ENCODE measurements at regions not wholly inside any gene's neighbourhood (a gene's known extent, or its start where the extent isn't known, plus 50 kb on each side); places are given as distances from the start of the nearest gene placed in this dataset.

DNA sequence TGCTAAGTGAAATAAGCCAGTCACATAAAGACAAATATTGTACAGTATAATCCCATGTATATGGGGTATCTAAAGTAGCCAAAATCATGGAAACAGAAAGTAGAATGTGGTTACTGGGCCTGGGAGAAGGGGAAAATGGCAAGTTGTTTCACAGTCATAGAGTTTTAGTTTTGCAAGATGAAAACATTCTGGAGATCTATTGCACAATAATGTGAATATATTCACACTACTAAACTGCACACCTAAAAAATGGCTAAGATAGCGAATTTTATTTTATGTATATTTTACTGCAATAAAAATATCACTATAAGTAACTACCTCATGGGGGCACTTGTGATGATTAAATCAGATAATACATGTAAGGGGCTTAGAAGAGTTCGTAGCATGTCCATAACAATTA, 72.0 kb upstream of the ARHGAP32 start:
- no peaks in the 10 kb centered on the region for H3K27me3 ChIP-seq (ENCODE audit: control insufficient read depth in 1 of 2, insufficient read depth in 2 of 2, low read length in 2 of 2)
- H3K27ac ChIP-seq (ENCODE audit: low read depth, low read length) = no peak overlapping the region
- no peaks in the 10 kb centered on the region for H3K36me3 ChIP-seq (ENCODE audit: insufficient read depth, low read length)
- no peaks in the 10 kb centered on the region for H3K9me3 ChIP-seq (ENCODE audit: low read length)
- H3K4me1 ChIP-seq (ENCODE audit: insufficient read depth, low read length) = no peaks in the 10 kb centered on the region
- no peak overlapping the region for H3K4me3 ChIP-seq (ENCODE audit: low read depth in 1 of 2, low read length in 2 of 2)
- H3K9ac ChIP-seq (ENCODE audit: low read length) = no peak overlapping the region

DNA sequence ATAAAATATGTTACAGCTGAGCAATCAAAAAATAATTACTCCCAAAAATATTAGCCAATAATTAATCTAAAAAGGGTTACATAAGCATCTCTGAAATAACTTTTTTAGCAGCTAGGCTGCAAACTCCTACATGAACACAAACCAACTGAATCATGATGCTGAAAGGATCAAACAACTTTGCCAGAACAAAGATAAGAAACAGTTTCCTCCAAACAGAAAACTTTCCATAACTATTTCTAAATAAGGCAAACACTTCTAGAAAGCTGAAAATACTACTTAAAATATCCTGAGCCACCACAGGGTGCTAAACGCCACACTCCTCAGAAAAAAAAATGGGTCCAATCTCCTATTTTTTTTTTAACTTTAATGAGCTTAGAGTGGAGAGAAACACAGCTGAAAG, 68.6 kb upstream of the ARHGAP32 start:
- Histone ChIP-seq H3K36me3 (ENCODE audit: insufficient read depth, low read length) (no peaks in the 10 kb centered on the region), H3K9me3 (ENCODE audit: low read length) (no peaks in the 10 kb centered on the region), H3K9ac (ENCODE audit: low read length) (no peak overlapping the region), H3K27me3 (ENCODE audit: control insufficient read depth in 1 of 2, insufficient read depth in 2 of 2, low read length in 2 of 2) (no peaks in the 10 kb centered on the region), H3K4me1 (ENCODE audit: insufficient read depth, low read length) (no peaks in the 10 kb centered on the region), H3K4me3 (ENCODE audit: low read depth in 1 of 2, low read length in 2 of 2) (no peak overlapping the region), H3K27ac (ENCODE audit: low read depth, low read length) (no peak overlapping the region)

DNA sequence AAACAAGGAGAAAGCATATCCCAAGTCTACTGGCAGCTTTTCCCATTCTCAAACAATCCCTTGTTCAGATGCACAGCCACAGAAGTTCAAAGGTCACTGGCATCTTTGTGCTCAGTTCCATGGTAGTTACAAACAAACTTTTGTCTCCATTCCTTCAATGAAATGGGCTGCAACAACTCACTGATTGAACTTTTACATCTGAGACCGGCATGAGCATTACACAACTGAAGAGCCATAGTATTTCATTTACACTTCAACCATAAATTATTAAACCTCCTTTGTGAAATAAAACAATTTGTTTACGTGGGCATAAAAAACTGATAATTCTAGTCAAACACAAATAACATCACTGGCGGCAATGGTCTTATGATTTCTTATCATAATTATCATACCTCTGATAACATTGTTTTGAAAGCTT, 67.8 kb upstream of the ARHGAP32 start:
- Histone ChIP-seq H3K27me3 (ENCODE audit: control insufficient read depth in 1 of 2, insufficient read depth in 2 of 2, low read length in 2 of 2) (no peaks in the 10 kb centered on the region), H3K36me3 (ENCODE audit: insufficient read depth, low read length) (no peaks in the 10 kb centered on the region), H3K4me1 (ENCODE audit: insufficient read depth, low read length) (no peaks in the 10 kb centered on the region), H3K9ac (ENCODE audit: low read length) (no peak overlapping the region), H3K27ac (ENCODE audit: low read depth, low read length) (no peak overlapping the region), H3K4me3 (ENCODE audit: low read depth in 1 of 2, low read length in 2 of 2) (no peak overlapping the region), H3K9me3 (ENCODE audit: low read length) (no peaks in the 10 kb centered on the region)

DNA sequence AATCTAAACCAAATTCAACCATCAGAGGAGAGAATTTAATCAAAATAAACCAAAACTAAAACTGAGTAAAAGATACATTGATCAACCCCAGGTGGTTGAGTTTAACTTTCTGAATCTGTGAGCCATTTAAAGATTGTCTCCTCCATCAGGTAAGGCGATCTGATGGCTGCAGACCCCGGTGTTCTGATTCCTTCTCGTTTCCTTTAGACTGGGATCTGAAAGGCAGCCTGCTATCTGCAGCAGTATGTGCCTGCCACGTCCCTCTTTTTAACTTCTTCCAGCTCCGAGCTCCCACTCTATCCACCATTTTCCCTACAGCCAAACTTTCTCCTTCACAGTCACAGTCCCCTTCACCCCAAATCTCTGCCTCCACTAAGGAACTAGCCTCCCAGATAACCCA, 66.1 kb upstream of the ARHGAP32 start:
- H3K4me3 ChIP-seq (ENCODE audit: low read depth in 1 of 2, low read length in 2 of 2) = no peak overlapping the region
- no peaks in the 10 kb centered on the region for H3K9me3 ChIP-seq (ENCODE audit: low read length)
- no peaks in the 10 kb centered on the region for H3K27me3 ChIP-seq (ENCODE audit: control insufficient read depth in 1 of 2, insufficient read depth in 2 of 2, low read length in 2 of 2)
- no peak overlapping the region for H3K9ac ChIP-seq (ENCODE audit: low read length)
- H3K4me1 ChIP-seq (ENCODE audit: insufficient read depth, low read length) = no peaks in the 10 kb centered on the region
- no peak overlapping the region for H3K27ac ChIP-seq (ENCODE audit: low read depth, low read length)
- no peaks in the 10 kb centered on the region for H3K36me3 ChIP-seq (ENCODE audit: insufficient read depth, low read length)

DNA sequence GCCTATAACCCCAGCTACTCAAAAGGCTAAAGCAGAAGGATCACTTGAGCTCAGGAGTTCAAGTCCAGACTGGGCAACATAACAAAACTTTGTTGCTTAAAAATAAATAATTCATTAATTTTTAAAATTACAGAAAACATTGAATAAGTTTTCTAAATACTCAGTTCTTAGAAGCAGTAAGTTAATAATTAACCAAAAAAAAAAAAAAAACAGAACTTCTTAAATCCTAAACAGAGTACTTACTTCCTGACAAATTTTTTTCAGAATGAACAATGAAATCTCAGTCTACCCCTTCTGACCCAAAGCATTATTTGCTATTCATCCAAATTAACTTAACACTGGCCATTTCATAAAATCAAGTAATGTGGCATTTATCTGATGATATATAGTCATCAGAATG, 65.4 kb upstream of the ARHGAP32 start:
- Histone ChIP-seq H3K9ac (ENCODE audit: low read length) (no peak overlapping the region), H3K4me1 (ENCODE audit: insufficient read depth, low read length) (no peaks in the 10 kb centered on the region), H3K4me3 (ENCODE audit: low read depth in 1 of 2, low read length in 2 of 2) (no peak overlapping the region), H3K9me3 (ENCODE audit: low read length) (no peaks in the 10 kb centered on the region), H3K27ac (ENCODE audit: low read depth, low read length) (no peak overlapping the region), H3K27me3 (ENCODE audit: control insufficient read depth in 1 of 2, insufficient read depth in 2 of 2, low read length in 2 of 2) (no peaks in the 10 kb centered on the region), H3K36me3 (ENCODE audit: insufficient read depth, low read length) (no peaks in the 10 kb centered on the region)

DNA sequence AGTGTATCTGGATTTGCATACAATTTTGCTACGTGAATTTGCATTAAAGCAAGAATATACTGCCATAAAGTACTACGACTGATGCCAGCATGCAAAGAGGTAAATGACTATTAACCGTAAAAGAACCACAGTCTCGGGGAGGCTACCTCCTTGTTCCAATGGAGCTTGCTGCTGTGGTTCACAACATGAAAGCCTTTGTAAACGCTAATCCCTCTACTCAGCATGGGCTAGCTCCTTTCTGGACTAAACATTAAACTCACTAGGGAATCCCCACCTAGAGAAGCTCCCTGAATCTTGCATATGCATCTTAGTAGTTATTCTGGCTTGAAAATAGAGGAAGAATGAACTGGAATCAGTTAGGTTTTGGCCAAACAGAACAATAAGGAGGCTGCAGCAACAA, 60.5 kb upstream of the ARHGAP32 start:
- no peaks in the 10 kb centered on the region for H3K9me3 ChIP-seq (ENCODE audit: low read length)
- peaks cover 3% of the 10 kb centered on the region for H3K4me1 ChIP-seq (ENCODE audit: insufficient read depth, low read length)
- no peak overlapping the region for H3K4me3 ChIP-seq (ENCODE audit: low read depth in 1 of 2, low read length in 2 of 2)
- no peaks in the 10 kb centered on the region for H3K27me3 ChIP-seq (ENCODE audit: control insufficient read depth in 1 of 2, insufficient read depth in 2 of 2, low read length in 2 of 2)
- no peak overlapping the region for H3K27ac ChIP-seq (ENCODE audit: low read depth, low read length)
- H3K9ac ChIP-seq (ENCODE audit: low read length) = no peak overlapping the region
- H3K36me3 ChIP-seq (ENCODE audit: insufficient read depth, low read length) = no peaks in the 10 kb centered on the region

DNA sequence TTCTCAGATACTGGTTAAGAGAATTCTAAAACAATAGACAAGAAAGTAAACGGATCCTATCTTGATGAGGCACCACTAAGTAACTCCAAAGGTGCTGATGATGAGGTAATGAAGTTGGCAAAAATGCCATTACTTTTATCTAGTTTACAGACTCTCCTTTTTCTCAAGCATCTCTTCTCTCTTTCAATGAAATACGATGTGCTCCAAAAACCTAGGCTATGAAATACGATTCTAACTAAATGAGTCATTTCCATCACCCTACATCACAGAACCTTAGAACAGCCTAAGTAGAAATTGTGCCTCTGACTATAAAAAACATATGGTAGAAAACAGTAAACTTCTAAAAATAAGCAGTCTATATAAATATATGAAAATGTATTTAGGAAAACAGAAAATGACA, 58.9 kb upstream of the ARHGAP32 start:
- H3K9me3 ChIP-seq (ENCODE audit: low read length) = no peaks in the 10 kb centered on the region
- H3K4me3 ChIP-seq (ENCODE audit: low read depth in 1 of 2, low read length in 2 of 2) = no peak overlapping the region
- no peak overlapping the region for H3K9ac ChIP-seq (ENCODE audit: low read length)
- no peak overlapping the region for H3K27ac ChIP-seq (ENCODE audit: low read depth, low read length)
- H3K4me1 ChIP-seq (ENCODE audit: insufficient read depth, low read length) = peaks cover 3% of the 10 kb centered on the region
- H3K27me3 ChIP-seq (ENCODE audit: control insufficient read depth in 1 of 2, insufficient read depth in 2 of 2, low read length in 2 of 2) = no peaks in the 10 kb centered on the region
- H3K36me3 ChIP-seq (ENCODE audit: insufficient read depth, low read length) = no peaks in the 10 kb centered on the region

DNA sequence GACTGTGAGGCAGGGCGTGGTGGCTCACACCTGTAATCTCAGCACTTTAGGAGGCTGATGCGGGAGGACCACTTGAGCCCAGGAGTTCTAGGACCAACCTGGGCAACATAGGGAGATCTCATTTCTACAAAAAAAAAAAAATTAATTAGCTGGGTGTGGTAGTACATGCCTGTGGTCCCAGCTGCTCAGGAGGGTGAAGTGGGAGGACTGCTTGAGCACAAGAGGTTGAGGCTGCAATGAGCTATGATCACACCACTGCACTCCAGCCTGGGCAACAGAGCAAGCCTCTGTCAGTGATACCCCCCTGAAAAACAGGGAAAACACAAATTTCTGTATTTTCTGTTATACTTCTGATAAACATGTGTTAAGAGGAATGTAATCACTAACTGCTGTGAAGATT, 57.8 kb upstream of the ARHGAP32 start:
- H3K36me3 ChIP-seq (ENCODE audit: insufficient read depth, low read length) = no peaks in the 10 kb centered on the region
- H3K9me3 ChIP-seq (ENCODE audit: low read length) = no peaks in the 10 kb centered on the region
- H3K4me1 ChIP-seq (ENCODE audit: insufficient read depth, low read length) = peaks cover 3% of the 10 kb centered on the region
- H3K27me3 ChIP-seq (ENCODE audit: control insufficient read depth in 1 of 2, insufficient read depth in 2 of 2, low read length in 2 of 2) = no peaks in the 10 kb centered on the region
- H3K9ac ChIP-seq (ENCODE audit: low read length) = no peak overlapping the region
- H3K27ac ChIP-seq (ENCODE audit: low read depth, low read length) = no peak overlapping the region
- no peak overlapping the region for H3K4me3 ChIP-seq (ENCODE audit: low read depth in 1 of 2, low read length in 2 of 2)

DNA sequence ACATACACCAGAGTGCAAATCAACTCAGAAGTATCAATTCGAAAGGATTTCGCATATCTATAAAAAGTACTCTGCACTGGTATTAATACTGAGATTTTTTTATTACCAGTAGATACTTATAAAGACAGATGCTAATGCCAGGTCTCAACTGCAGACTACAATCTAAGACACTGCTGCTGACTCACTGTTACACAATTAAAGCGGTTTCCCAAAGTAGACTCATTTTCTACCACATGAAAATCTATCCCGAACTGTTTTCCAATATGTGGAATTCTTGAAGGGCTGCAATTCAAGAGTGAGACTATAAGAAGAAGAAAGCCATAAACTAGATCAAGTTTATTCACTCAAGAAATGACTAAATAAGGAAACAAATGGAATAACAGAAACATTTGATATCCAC, 57.2 kb upstream of the ARHGAP32 start:
- Histone ChIP-seq H3K4me3 (ENCODE audit: low read depth in 1 of 2, low read length in 2 of 2) (no peak overlapping the region), H3K27ac (ENCODE audit: low read depth, low read length) (no peak overlapping the region), H3K9me3 (ENCODE audit: low read length) (no peaks in the 10 kb centered on the region), H3K27me3 (ENCODE audit: control insufficient read depth in 1 of 2, insufficient read depth in 2 of 2, low read length in 2 of 2) (no peaks in the 10 kb centered on the region), H3K4me1 (ENCODE audit: insufficient read depth, low read length) (peaks cover 3% of the 10 kb centered on the region), H3K9ac (ENCODE audit: low read length) (no peak overlapping the region), H3K36me3 (ENCODE audit: insufficient read depth, low read length) (no peaks in the 10 kb centered on the region)

DNA sequence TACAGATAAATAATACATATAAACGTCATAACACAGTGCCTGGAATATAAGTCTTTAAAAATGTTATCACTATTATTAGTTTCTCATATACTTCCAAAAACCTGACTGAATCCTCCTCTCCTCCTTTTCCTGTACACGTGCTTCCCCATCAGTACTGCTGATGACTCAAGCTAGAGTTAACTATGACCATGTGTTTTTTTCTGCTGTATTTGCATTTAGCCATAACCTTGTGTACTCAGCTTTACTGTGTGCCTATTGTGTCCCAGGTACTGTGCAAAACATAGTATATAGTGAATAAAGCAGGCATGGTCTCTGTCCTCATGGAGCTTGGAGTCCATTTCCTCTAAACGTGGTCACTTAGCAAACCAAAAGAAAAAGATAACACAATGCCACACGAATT, 56.5 kb upstream of the ARHGAP32 start:
- no peak overlapping the region for H3K27ac ChIP-seq (ENCODE audit: low read depth, low read length)
- H3K4me3 ChIP-seq (ENCODE audit: low read depth in 1 of 2, low read length in 2 of 2) = no peak overlapping the region
- no peaks in the 10 kb centered on the region for H3K27me3 ChIP-seq (ENCODE audit: control insufficient read depth in 1 of 2, insufficient read depth in 2 of 2, low read length in 2 of 2)
- no peaks in the 10 kb centered on the region for H3K9me3 ChIP-seq (ENCODE audit: low read length)
- H3K36me3 ChIP-seq (ENCODE audit: insufficient read depth, low read length) = no peaks in the 10 kb centered on the region
- peaks cover 3% of the 10 kb centered on the region for H3K4me1 ChIP-seq (ENCODE audit: insufficient read depth, low read length)
- no peak overlapping the region for H3K9ac ChIP-seq (ENCODE audit: low read length)

DNA sequence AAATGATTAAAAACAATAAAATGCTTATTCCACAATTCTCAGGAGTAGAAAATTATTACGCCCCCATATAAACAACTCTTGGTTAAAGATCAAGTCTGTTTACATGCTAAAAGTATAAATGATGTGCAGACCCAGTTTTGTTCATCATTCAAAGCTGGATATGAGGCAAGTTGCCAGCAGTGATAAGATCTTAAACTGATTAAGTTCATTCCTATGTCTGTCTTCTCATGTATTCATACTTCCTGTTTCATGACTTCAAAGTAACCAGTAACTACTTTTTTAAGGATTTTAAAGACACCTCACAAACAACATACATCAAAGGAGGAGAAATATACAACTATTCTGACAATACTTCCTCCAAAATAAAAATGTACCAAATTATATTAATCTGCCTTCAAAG, 55.0 kb upstream of the ARHGAP32 start:
- no peaks in the 10 kb centered on the region for H3K36me3 ChIP-seq (ENCODE audit: insufficient read depth, low read length)
- H3K4me3 ChIP-seq (ENCODE audit: low read depth in 1 of 2, low read length in 2 of 2) = no peak overlapping the region
- no peak overlapping the region for H3K9ac ChIP-seq (ENCODE audit: low read length)
- H3K27ac ChIP-seq (ENCODE audit: low read depth, low read length) = no peak overlapping the region
- H3K27me3 ChIP-seq (ENCODE audit: control insufficient read depth in 1 of 2, insufficient read depth in 2 of 2, low read length in 2 of 2) = no peaks in the 10 kb centered on the region
- no peaks in the 10 kb centered on the region for H3K9me3 ChIP-seq (ENCODE audit: low read length)
- peaks cover 3% of the 10 kb centered on the region for H3K4me1 ChIP-seq (ENCODE audit: insufficient read depth, low read length)

DNA sequence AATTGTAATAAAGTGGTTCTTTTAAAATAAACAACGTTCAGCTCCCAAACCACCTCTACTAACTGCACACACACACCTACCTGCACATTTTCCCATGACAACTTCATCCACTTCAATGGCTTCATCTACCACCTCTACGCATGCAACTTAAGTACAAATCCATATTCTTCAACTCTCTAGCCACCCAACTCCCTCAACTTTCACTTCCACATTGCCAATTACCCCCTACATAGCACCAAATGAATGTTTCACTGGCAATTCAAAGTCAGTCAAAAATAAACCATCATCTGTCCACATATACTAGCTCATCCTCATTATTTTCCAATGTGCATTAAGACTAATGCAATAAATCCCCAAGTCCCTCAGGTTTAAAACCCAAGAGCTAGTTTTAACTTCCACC, 50.7 kb upstream of the ARHGAP32 start:
- H3K27ac ChIP-seq (ENCODE audit: low read depth, low read length) = no peak overlapping the region
- H3K36me3 ChIP-seq (ENCODE audit: insufficient read depth, low read length) = no peaks in the 10 kb centered on the region
- no peak overlapping the region for H3K4me3 ChIP-seq (ENCODE audit: low read depth in 1 of 2, low read length in 2 of 2)
- H3K27me3 ChIP-seq (ENCODE audit: control insufficient read depth in 1 of 2, insufficient read depth in 2 of 2, low read length in 2 of 2) = no peaks in the 10 kb centered on the region
- H3K9ac ChIP-seq (ENCODE audit: low read length) = no peak overlapping the region
- H3K9me3 ChIP-seq (ENCODE audit: low read length) = no peaks in the 10 kb centered on the region
- no peaks in the 10 kb centered on the region for H3K4me1 ChIP-seq (ENCODE audit: insufficient read depth, low read length)

All from muscle layer of colon (tissue), 2 donors.